ENCODE measurements at regions not wholly inside any gene's neighbourhood (a gene's known extent, or its start where the extent isn't known, plus 50 kb on each side); places are given as distances from the start of the nearest gene placed in this dataset.

DNA sequence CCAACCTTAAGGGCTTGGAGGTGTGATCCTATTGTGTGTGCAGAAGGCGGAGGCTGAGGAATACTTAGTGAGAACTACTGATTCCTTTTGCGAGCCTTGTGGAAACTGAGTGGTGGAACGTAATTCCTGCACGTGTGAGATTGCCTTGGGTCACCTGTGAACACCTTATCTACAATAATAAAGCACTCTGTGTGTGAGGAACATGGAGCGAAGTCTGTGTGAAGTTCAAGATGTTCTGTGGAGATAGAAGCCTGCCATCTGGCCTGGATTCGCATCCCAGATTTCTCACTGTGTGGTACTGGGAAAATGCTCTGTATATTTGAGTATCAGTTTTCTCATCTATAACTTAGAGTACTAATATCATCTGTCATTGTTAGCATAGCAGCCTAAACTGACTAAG is 179.5 kb upstream of the PDZRN3 start:
- TF ChIP-seq, protein P1, sequence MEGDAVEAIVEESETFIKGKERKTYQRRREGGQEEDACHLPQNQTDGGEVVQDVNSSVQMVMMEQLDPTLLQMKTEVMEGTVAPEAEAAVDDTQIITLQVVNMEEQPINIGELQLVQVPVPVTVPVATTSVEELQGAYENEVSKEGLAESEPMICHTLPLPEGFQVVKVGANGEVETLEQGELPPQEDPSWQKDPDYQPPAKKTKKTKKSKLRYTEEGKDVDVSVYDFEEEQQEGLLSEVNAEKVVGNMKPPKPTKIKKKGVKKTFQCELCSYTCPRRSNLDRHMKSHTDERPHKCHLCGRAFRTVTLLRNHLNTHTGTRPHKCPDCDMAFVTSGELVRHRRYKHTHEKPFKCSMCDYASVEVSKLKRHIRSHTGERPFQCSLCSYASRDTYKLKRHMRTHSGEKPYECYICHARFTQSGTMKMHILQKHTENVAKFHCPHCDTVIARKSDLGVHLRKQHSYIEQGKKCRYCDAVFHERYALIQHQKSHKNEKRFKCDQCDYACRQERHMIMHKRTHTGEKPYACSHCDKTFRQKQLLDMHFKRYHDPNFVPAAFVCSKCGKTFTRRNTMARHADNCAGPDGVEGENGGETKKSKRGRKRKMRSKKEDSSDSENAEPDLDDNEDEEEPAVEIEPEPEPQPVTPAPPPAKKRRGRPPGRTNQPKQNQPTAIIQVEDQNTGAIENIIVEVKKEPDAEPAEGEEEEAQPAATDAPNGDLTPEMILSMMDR (IDR thresholded peaks at IDR 0.05), result no peak
- TF ChIP-seq POLR2AphosphoS5 (IDR thresholded peaks at IDR 0.05; ENCODE audit: insufficient read depth in 1 of 2, low read depth in 1 of 2), result no peak
- TF ChIP-seq POLR2A (IDR thresholded peaks at IDR 0.05), result no peak

Measured in vagina (tissue), 2 donors.